GM12892 (cell line): ENCODE measurements at regions not wholly inside any gene's neighbourhood (a gene's known extent, or its start where the extent isn't known, plus 50 kb on each side); places are given as distances from the start of the nearest gene placed in this dataset.

Experiments used
- POLR2A ChIP-seq: IDR thresholded peaks from 2 replicates; pipeline ENCODE4 v1.6.1; 2011; ENCODE audit warnings: low read depth, low read length, control low read depth
- POLR2AphosphoS5 ChIP-seq: IDR thresholded peaks from 2 replicates; pipeline ENCODE4 v1.6.1; 2011; ENCODE audit warnings: low read depth, low read length, control low read depth
- TAF1 ChIP-seq: IDR thresholded peaks from 2 replicates; pipeline ENCODE4 v1.6.1; 2011; ENCODE audit warnings: low read depth, mild to moderate bottlenecking, control low read depth, low read length, borderline replicate concordance

- TF ChIP-seq TAF1 (no peak), POLR2A (no peak), POLR2AphosphoS5 (no peak)
Observed at GRCh38 chr2:134080386-134081089, 173.3 kb upstream of the MGAT5 start.
